ENCODE measurements at regions not wholly inside any gene's neighbourhood (a gene's known extent, or its start where the extent isn't known, plus 50 kb on each side); places are given as distances from the start of the nearest gene placed in this dataset.

DNA sequence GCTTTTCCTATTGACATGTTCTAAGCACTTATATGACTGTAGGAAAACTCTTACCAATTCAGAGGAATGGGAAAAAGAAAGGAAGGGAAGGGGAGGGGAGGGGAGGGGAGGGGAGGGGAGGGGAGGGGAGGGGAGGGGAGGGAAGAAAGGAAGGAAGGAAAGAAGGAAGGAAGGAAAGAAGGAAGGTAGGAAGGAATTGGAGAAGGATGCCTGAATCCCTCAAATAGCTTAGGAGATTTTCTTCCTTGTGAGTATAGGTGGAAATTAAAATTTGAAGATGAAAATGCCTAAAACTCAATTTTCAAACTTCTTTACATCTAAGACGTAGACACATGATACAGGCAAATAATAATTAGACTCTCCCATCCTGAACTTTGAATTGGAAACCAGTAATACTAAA is 463.1 kb downstream of the SATB2 start:
- TF ChIP-seq, protein P1, sequence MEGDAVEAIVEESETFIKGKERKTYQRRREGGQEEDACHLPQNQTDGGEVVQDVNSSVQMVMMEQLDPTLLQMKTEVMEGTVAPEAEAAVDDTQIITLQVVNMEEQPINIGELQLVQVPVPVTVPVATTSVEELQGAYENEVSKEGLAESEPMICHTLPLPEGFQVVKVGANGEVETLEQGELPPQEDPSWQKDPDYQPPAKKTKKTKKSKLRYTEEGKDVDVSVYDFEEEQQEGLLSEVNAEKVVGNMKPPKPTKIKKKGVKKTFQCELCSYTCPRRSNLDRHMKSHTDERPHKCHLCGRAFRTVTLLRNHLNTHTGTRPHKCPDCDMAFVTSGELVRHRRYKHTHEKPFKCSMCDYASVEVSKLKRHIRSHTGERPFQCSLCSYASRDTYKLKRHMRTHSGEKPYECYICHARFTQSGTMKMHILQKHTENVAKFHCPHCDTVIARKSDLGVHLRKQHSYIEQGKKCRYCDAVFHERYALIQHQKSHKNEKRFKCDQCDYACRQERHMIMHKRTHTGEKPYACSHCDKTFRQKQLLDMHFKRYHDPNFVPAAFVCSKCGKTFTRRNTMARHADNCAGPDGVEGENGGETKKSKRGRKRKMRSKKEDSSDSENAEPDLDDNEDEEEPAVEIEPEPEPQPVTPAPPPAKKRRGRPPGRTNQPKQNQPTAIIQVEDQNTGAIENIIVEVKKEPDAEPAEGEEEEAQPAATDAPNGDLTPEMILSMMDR (IDR thresholded peaks at IDR 0.05), result no peak
- no peak for TF ChIP-seq ZFX (IDR thresholded peaks at IDR 0.05; ENCODE audit: borderline replicate concordance)

Measured in 22Rv1 (cell line).